GM10266 (cell line): ENCODE measurements at regions not wholly inside any gene's neighbourhood (a gene's known extent, or its start where the extent isn't known, plus 50 kb on each side); places are given as distances from the start of the nearest gene placed in this dataset.

ENCODE experiments used
- DNase-seq: peaks from one replicate; pipeline ENCODE4 v3.0.0; 2012; ENCODE audit errors: extremely low spot score
- TF ChIP-seq, protein P1 (sequence below): IDR thresholded peaks from 2 replicates; pipeline ENCODE4 v1.5.1; 2012; ENCODE audit warnings: mild to moderate bottlenecking, low read depth; ENCODE audit not compliant: control insufficient read depth, insufficient read depth; ENCODE audit errors: missing control alignments

DNA sequence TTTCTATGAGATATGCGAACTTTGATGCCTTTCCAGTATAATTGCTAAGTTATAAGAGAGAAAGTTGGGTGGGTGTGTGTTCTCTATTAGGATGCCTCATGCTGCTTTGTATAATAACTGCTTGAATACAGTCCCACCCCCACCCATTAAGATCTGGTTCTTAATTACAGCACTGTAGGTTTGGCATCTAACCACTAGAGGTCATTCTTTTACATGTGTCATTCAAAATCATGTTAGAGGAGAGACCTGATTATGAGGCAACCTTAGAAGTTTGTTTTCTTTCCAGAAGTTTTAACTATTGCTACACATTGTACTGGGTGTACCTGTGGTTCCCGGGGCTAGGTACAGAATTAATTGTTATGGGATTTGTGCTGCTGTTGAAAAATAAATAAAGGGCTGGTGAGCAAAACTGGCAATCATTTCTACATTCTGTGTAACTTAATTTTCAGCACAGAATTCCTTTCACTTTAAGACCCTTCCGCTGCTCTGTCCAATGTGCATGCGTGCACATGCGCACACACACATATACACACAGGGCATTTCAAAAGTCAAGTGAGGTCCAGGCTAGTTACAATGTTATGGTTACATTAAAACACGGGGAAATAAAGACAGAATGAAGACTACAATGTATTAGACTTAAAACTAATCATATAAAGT lies 1156.3 kb downstream of the SORCS3 start:
- DNase-seq = peak; percentile 36
- TF ChIP-seq, protein P1, sequence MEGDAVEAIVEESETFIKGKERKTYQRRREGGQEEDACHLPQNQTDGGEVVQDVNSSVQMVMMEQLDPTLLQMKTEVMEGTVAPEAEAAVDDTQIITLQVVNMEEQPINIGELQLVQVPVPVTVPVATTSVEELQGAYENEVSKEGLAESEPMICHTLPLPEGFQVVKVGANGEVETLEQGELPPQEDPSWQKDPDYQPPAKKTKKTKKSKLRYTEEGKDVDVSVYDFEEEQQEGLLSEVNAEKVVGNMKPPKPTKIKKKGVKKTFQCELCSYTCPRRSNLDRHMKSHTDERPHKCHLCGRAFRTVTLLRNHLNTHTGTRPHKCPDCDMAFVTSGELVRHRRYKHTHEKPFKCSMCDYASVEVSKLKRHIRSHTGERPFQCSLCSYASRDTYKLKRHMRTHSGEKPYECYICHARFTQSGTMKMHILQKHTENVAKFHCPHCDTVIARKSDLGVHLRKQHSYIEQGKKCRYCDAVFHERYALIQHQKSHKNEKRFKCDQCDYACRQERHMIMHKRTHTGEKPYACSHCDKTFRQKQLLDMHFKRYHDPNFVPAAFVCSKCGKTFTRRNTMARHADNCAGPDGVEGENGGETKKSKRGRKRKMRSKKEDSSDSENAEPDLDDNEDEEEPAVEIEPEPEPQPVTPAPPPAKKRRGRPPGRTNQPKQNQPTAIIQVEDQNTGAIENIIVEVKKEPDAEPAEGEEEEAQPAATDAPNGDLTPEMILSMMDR = peak; percentile 65

DNA sequence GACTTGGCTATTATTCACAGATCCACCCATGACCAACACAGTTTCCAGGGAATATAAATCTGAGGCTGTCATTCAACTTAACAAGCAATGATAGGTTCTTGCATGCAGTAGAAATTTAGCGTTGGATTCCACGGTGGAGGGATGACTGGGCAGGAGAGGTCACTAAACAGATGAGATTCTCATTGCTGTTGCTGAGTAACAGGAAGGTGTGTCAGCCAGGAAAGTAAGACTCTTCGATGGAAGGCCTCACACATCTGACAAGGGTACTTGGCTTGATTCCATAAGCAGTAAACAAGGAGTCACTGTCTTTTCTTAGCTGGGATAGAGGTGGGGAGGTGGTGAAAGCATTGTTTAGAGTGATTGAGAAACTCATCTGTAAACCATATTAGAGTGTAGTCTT lies 1152.0 kb downstream of the SORCS3 start:
- no peak for DNase-seq
- TF ChIP-seq, protein P1 = no peak

DNA sequence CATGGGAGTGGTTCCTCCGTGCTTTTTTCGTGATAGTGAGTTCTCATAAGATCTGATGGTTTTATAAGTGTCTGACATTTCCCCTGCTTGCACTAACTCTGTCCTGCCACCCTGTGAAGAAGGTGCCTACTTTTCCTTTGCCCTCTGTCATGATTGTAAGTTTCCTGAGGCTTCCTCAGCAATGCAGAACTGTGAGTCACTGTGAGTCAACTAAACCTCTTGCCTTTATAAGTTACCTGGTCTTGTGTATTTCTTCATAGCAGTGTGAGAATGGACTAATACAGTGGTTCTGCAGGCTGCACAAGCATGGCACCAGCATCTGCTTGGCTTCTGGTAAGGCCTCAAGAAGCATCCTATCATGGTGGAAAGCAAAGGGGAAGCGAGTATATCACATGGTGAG lies 1144.6 kb downstream of the SORCS3 start:
- TF ChIP-seq, protein P1 = no peak

DNA sequence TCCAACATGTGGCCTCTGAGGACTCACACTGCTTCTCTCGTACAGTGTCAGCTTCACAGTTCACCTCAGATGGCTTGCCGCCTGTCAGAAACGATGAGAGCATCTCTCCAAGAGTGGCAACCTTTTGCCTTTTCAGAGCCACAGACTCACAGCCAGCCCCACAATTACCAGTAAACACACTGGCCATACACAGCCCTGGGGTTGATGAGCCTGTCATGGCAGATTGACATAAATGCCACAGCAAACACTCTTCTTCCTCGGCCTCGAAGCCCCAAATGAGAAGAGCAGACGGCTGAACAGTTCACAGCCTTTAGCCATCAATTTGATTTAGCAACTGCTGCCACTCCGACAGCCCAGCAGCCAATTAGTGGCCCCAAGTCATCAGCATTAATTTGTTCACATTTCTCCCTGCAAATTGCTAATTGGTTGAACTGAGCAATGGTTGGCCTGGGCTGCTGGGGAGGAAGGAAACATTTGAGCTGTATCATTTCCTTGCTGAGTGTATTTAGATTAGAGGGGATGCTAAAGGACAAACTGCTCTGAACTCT lies 1142.9 kb downstream of the SORCS3 start:
- no peak for DNase-seq
- TF ChIP-seq, protein P1 = no peak

More for the DNA sequence above, 1144.6 kb downstream of the SORCS3 start:
- DNase-seq = no peak

DNA sequence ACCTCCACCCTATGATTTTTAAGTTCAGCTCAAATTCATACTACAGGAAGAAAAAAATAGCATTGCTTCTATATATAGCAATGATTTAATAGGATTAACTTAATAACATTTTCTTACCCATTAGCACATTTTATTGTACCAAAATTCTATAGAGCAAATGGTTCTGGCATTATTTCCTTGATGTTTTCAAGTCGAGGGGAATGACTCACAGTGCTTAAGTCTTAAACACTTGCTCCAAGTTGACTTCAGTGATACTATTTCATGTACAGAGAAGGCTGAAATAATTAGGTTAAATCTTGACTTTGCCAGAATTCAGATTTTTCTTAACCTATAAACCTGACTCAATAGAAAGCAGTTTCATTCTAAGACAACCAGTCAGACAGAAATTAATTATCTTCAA lies 1133.8 kb downstream of the SORCS3 start:
- TF ChIP-seq, protein P1 = no peak
- no peak for DNase-seq

DNA sequence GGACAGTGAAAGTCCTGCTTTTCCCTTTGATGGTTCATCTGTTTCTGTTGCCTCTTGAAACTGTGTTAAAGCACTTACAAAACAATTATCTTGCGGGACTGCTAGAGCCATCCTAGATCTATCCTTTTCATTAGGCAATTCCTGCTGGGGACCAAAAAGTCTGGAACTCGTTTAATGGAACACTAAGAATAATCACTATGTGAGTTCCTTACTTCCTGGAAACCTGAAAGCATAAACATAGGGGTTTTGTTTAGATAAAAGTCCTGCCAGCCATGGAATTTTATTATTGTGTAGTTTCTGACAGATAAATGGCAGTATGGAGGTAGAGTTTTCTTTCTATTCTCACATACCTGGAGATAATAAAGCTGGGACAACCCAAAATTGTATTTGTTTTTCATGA lies 1133.3 kb downstream of the SORCS3 start:
- TF ChIP-seq, protein P1 = no peak

DNA sequence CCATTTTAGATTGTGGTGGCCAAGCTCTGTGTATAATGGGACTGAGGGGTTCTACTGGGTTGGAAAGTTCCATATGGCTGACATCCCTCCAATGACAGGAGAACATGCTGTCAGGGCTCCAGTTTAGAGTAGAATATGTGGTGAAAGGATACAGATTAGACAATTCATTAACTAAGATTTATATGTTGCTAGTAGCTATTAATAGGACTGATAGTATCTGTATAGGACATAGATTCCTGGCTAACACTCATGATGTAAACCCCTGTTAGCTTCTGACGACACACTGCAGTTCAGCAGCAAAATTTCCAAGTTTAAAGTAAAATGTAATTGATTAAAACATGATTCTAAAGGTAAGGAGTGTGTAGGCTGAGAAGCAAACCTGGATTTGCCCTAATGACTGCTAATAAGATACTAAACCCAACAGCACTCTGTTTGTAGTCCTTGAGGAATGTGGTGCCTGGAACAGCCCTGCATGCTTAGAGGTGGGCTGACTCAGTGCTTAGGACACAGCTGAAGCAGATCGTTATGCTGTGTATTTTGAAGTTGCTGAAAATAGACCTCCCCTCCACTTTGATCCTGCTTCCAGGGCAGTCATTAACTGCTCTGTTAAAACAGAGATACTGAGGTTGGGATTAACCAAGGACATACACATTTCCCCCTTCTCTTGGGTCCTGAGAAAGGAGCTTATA lies 1129.6 kb downstream of the SORCS3 start:
- TF ChIP-seq, protein P1 = no peak
- DNase-seq = no peak

More for the DNA sequence above, 1133.3 kb downstream of the SORCS3 start:
- no peak for DNase-seq
